ENCODE measurements at regions not wholly inside any gene's neighbourhood (a gene's known extent, or its start where the extent isn't known, plus 50 kb on each side); places are given as distances from the start of the nearest gene placed in this dataset.

DNA sequence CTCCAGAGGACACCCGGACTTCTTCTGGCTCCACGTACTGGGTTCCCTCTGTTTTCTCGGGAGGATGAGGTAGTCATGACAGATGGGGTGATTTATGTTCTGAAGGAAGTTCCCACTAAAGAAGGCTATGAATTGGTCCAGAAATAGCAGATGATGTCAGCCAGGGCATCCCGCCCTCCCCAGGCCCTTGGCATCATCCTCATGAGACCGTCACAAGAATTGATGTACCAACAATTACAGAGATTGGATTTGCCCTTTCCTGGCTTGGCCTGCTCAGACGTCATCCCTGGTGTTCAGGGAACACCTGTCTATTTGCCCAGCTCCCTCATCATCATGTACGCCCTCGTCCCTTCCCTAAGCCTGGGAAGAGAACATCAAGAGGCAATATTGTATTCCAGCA, 102.8 kb upstream of the CCL1 start:
- Histone ChIP-seq H3K4me3 (no peak overlapping the region), H3K9me3 (no peaks in the 10 kb centered on the region), H3K36me3 (no peaks in the 10 kb centered on the region), H3K27me3 (replicated peaks; ENCODE audit: insufficient read depth) (no peaks in the 10 kb centered on the region), H3K4me1 (replicated peaks) (no peaks in the 10 kb centered on the region), H3K27ac (no peak overlapping the region)
- DNase-seq (ENCODE audit: low spot score), result no peak
- 69% methylated on average over 8 of the region's 8 CpGs for WGBS
- intact Hi-C loops (cut with DNase I), result no loop called here
- TF ChIP-seq POLR2A (IDR thresholded peaks at IDR 0.05) (no peak), CTCF (IDR thresholded peaks at IDR 0.05) (no peak), POLR2AphosphoS5 (IDR thresholded peaks at IDR 0.05) (no peak)

DNA sequence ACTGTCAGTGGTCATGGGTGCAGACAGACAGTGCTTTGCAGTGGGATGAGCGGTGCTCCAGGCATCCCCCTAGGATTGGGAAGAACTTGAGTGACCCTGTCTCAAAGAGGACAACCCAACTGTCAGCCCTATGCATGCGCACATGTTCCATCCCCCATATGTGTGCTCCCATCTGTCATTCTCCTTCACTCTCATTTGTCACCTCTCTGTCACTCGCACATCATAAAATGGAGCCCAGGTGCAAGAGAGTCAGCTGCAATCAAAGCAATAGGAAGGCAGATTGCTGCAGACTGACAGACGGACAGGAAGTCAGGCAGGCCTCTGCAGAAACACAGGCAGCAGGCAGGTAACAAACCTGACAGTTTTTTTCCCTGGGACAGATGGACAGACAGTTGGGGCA, 101.8 kb upstream of the CCL1 start:
- H3K4me1 ChIP-seq (replicated peaks), result no peaks in the 10 kb centered on the region

GRCh38 chr17:34458266-34458665, 95.2 kb upstream of the CCL1 start:
- Histone ChIP-seq H3K27me3 (replicated peaks; ENCODE audit: insufficient read depth) (peaks cover 3% of the 10 kb centered on the region), H3K4me3 (no peak overlapping the region), H3K4me1 (replicated peaks) (no peaks in the 10 kb centered on the region), H3K27ac (no peak overlapping the region), H3K9me3 (no peaks in the 10 kb centered on the region), H3K36me3 (no peaks in the 10 kb centered on the region)
- DNase-seq (ENCODE audit: low spot score), result no peak
- TF ChIP-seq POLR2AphosphoS5 (IDR thresholded peaks at IDR 0.05), result no peak
- TF ChIP-seq CTCF (IDR thresholded peaks at IDR 0.05), result no peak
- TF ChIP-seq POLR2A (IDR thresholded peaks at IDR 0.05), result no peak
- WGBS, result 52% methylated on average over 6 of the region's 6 CpGs
- intact Hi-C loops (cut with DNase I), result no loop called here

More for the DNA sequence above, 101.8 kb upstream of the CCL1 start:
- Histone ChIP-seq H3K36me3 (no peaks in the 10 kb centered on the region), H3K27me3 (replicated peaks; ENCODE audit: insufficient read depth) (no peaks in the 10 kb centered on the region), H3K9me3 (no peaks in the 10 kb centered on the region), H3K4me3 (no peak overlapping the region), H3K27ac (no peak overlapping the region)
- intact Hi-C loops (cut with DNase I), result no loop called here
- WGBS, result 73% methylated on average over 4 of the region's 4 CpGs
- no peak for DNase-seq (ENCODE audit: low spot score)
- no peak for TF ChIP-seq POLR2AphosphoS5 (IDR thresholded peaks at IDR 0.05)
- no peak for TF ChIP-seq CTCF (IDR thresholded peaks at IDR 0.05)
- TF ChIP-seq POLR2A (IDR thresholded peaks at IDR 0.05), result no peak

DNA sequence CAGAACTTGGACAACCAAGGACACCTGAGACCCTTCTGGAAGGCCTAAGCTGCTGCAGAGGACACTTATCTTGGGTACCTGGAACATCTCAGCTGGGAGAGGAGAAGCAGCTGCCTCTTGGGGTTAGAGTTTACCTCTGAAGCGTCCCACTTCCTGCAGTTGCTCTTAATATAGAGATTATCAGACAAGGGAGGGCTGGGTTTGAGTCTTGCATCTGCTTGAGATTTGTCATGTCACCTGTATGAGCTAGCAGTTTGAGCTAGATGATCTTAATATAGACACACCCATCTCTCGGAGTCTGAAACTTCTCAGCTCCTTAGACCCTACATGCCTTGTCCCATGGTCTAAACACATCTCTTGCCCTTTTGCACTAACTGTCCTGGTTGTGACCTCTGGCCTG, 93.1 kb upstream of the CCL1 start:
- Histone ChIP-seq H3K36me3 (no peaks in the 10 kb centered on the region), H3K27me3 (replicated peaks; ENCODE audit: insufficient read depth) (peaks cover 3% of the 10 kb centered on the region), H3K27ac (no peak overlapping the region), H3K4me3 (no peak overlapping the region), H3K4me1 (replicated peaks) (no peaks in the 10 kb centered on the region), H3K9me3 (no peaks in the 10 kb centered on the region)
- 74% methylated on average over 2 of the region's 2 CpGs for WGBS
- DNase-seq (ENCODE audit: low spot score), result no peak
- TF ChIP-seq POLR2A (IDR thresholded peaks at IDR 0.05) (no peak), CTCF (IDR thresholded peaks at IDR 0.05) (no peak), POLR2AphosphoS5 (IDR thresholded peaks at IDR 0.05) (no peak)
- intact Hi-C loops (cut with DNase I), result no loop called here

DNA sequence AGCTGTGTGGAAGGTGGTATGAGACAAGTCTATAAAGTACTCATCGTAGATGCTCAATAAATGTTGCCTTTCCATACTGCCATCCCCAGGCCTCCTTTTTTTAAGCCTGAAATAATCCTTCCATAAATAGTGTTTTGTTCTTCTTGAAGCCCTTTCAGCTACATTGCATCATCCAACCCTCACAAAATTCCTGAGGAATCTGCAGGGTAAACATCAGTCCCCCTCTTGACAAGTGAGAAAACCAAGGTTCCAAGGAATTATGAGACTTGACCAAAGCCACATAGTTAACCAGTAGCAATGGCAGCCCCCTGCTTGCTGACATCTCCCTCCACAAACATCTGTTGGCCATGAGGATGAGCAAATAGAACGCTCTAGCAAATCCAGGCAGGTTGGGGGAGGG, 89.7 kb upstream of the CCL1 start:
- H3K4me3 ChIP-seq, result no peak overlapping the region
- H3K4me1 ChIP-seq (replicated peaks), result no peaks in the 10 kb centered on the region
- no peaks in the 10 kb centered on the region for H3K9me3 ChIP-seq
- no peaks in the 10 kb centered on the region for H3K36me3 ChIP-seq
- no peak for TF ChIP-seq POLR2A (IDR thresholded peaks at IDR 0.05)
- no peak for TF ChIP-seq POLR2AphosphoS5 (IDR thresholded peaks at IDR 0.05)
- no peak for TF ChIP-seq CTCF (IDR thresholded peaks at IDR 0.05)
- intact Hi-C loops (cut with DNase I), result no loop called here
- no peak overlapping the region for H3K27ac ChIP-seq
- H3K27me3 ChIP-seq (replicated peaks; ENCODE audit: insufficient read depth), result peaks cover 3% of the 10 kb centered on the region
- WGBS, result 67% methylated on average over 2 of the region's 2 CpGs
- no peak for DNase-seq (ENCODE audit: low spot score)

Measured in prostate gland (tissue), 2 donors.